ENCODE measurements at regions not wholly inside any gene's neighbourhood (a gene's known extent, or its start where the extent isn't known, plus 50 kb on each side); places are given as distances from the start of the nearest gene placed in this dataset.
"Not testable (repeated sequence)": the region's sequence is repeated elsewhere in the genome, so short reads cannot be mapped to it uniquely, and the experiment has no call there.

DNA sequence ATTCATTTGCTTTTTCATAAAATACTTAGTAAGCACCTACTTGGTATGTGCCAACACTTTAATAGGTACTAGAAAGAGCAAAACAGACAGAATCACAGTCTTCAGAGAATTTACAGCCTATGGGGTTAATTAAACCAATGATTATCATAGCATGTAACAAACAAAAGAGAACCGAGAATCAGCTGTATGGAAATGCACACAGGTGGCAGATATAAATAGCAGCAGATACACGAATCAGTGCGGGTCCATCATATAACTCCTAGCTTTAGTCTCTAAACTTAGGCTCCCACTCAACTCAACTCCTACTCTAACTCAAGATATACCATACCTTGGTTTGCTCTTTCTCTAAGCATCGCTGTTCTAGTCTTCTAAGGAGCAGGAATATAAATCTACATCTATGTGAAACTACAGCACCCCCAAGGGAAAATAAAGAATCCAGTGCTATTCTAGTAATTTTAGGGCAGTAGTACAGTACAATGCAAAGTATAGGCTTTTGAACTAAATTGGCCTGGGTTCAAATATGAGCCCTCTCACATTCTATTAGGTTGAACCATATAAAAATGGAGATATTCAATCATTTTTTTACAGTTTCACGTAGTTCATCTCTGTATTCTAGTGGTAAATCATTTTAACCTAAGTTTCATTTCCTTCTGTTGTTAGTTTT lies 108.5 kb upstream of the NBPF9 start:
- not testable (repeated sequence) for TF ChIP-seq CTCF (conservative IDR thresholded peaks at IDR 0.05 in 1 of 2, IDR thresholded peaks at IDR 0.05 in 1 of 2; ENCODE audit: low read depth in 1 of 2, low read length in 2 of 2); EZH2 (IDR thresholded peaks at IDR 0.05; ENCODE audit: low read length, missing control alignments)

All from fibroblast of lung (primary cell).